ENCODE measurements at regions not wholly inside any gene's neighbourhood (a gene's known extent, or its start where the extent isn't known, plus 50 kb on each side); places are given as distances from the start of the nearest gene placed in this dataset.

- no peak for TF ChIP-seq CTCF (IDR thresholded peaks at IDR 0.05; ENCODE audit: low read depth, low read length)
- peak overlapping the region; percentile 36 for H3K4me3 ChIP-seq (ENCODE audit: low read depth, low read length)
Measured at GRCh38 chr16:22670551-22671041, 143.4 kb upstream of the HS3ST2 start.

GRCh38 chr16:22671301-22672076, 142.5 kb upstream of the HS3ST2 start:
- Histone ChIP-seq H3K27me3 (no peaks in the 10 kb centered on the region), H3K4me3 (ENCODE audit: low read depth, low read length) (no peak overlapping the region), H3K36me3 (no peaks in the 10 kb centered on the region), H3K9me3 (no peaks in the 10 kb centered on the region), H3K4me1 (no peaks in the 10 kb centered on the region)
- TF ChIP-seq CTCF (IDR thresholded peaks at IDR 0.05; ENCODE audit: low read depth, low read length) = no peak
- no peak for DNase-seq

More at GRCh38 chr16:22670551-22671041, 143.4 kb upstream of the HS3ST2 start:
- Histone ChIP-seq H3K4me1 (no peaks in the 10 kb centered on the region), H3K36me3 (no peaks in the 10 kb centered on the region), H3K9me3 (no peaks in the 10 kb centered on the region), H3K27me3 (no peaks in the 10 kb centered on the region)
- DNase-seq = peak; percentile 73

- TF ChIP-seq CTCF (IDR thresholded peaks at IDR 0.05; ENCODE audit: low read depth, low read length) = no peak
- Histone ChIP-seq H3K27me3 (no peaks in the 10 kb centered on the region), H3K4me1 (no peaks in the 10 kb centered on the region), H3K36me3 (no peaks in the 10 kb centered on the region), H3K9me3 (no peaks in the 10 kb centered on the region), H3K4me3 (ENCODE audit: low read depth, low read length) (no peak overlapping the region)
- no peak for DNase-seq
Measured at GRCh38 chr16:22672830-22673210, 141.1 kb upstream of the HS3ST2 start.

GRCh38 chr16:22673421-22673831, 140.5 kb upstream of the HS3ST2 start:
- Histone ChIP-seq H3K4me3 (ENCODE audit: low read depth, low read length) (no peak overlapping the region), H3K4me1 (no peaks in the 10 kb centered on the region), H3K9me3 (no peaks in the 10 kb centered on the region), H3K27me3 (no peaks in the 10 kb centered on the region), H3K36me3 (no peaks in the 10 kb centered on the region)
- no peak for TF ChIP-seq CTCF (IDR thresholded peaks at IDR 0.05; ENCODE audit: low read depth, low read length)
- no peak for DNase-seq

GRCh38 chr16:22674832-22675191, 139.2 kb upstream of the HS3ST2 start:
- no peak overlapping the region for H3K4me3 ChIP-seq (ENCODE audit: low read depth, low read length)
- TF ChIP-seq CTCF (IDR thresholded peaks at IDR 0.05; ENCODE audit: low read depth, low read length) = no peak
- H3K36me3 ChIP-seq = no peaks in the 10 kb centered on the region
- H3K4me1 ChIP-seq = no peaks in the 10 kb centered on the region
- DNase-seq = no peak
- no peaks in the 10 kb centered on the region for H3K27me3 ChIP-seq
- H3K9me3 ChIP-seq = no peaks in the 10 kb centered on the region

GRCh38 chr16:22675745-22676540, 138.0 kb upstream of the HS3ST2 start:
- Histone ChIP-seq H3K36me3 (no peaks in the 10 kb centered on the region), H3K4me1 (no peaks in the 10 kb centered on the region), H3K27me3 (no peaks in the 10 kb centered on the region), H3K9me3 (no peaks in the 10 kb centered on the region), H3K4me3 (ENCODE audit: low read depth, low read length) (no peak overlapping the region)
- no peak for TF ChIP-seq CTCF (IDR thresholded peaks at IDR 0.05; ENCODE audit: low read depth, low read length)
- no peak for DNase-seq

Measured in BE2C (cell line).